Colonic mucosa (tissue), 4 donors: ENCODE measurements at regions not wholly inside any gene's neighbourhood (a gene's known extent, or its start where the extent isn't known, plus 50 kb on each side); places are given as distances from the start of the nearest gene placed in this dataset.

ENCODE experiments used
- DNase-seq: peaks from one replicate; pipeline ENCODE4 v3.0.0-alpha.2; 2020
- H3K27ac ChIP-seq: fragments of 200-600 bp; one replicate; pipeline ENCODE4 v1.8.0; 2021
- H3K27me3 ChIP-seq: fragments of 200-600 bp; one replicate; pipeline ENCODE4 v1.8.0; 2021
- H3K36me3 ChIP-seq: fragments of 200-600 bp; one replicate; pipeline ENCODE4 v1.8.0; 2021
- H3K4me1 ChIP-seq: fragments of 200-600 bp; one replicate; pipeline ENCODE4 v1.8.0; 2021; ENCODE audit warnings: mild to moderate bottlenecking
- H3K4me3 ChIP-seq: fragments of 200-600 bp; one replicate; pipeline ENCODE4 v1.8.0; 2021
- H3K9ac ChIP-seq, 2 donors: one replicate each; pipeline ENCODE4 v1.7.0; 2013; ENCODE audit warnings: control low read depth in 2 of 2, low read depth in 2 of 2, low read length in 2 of 2
- H3K9me3 ChIP-seq: fragments of 200-600 bp; one replicate; pipeline ENCODE4 v1.8.0; 2021
- CTCF ChIP-seq: fragments of 200-600 bp; IDR thresholded peaks from one replicate; pipeline ENCODE4 v1.8.0; 2022; ENCODE audit warnings: antibody characterized with exemption, mild to moderate bottlenecking
- intact Hi-C: fragments of 100-400 bp; cut with DNase I; formaldehyde crosslinking; loops from one replicate; pipeline ENCODE4 v1.14.1; 2022
- donor health status: healthy.
- donor health status: DM: no; HTN: no; CAD: no.
- donor health status: DM: no; HTN: no; CAD: no.

DNA sequence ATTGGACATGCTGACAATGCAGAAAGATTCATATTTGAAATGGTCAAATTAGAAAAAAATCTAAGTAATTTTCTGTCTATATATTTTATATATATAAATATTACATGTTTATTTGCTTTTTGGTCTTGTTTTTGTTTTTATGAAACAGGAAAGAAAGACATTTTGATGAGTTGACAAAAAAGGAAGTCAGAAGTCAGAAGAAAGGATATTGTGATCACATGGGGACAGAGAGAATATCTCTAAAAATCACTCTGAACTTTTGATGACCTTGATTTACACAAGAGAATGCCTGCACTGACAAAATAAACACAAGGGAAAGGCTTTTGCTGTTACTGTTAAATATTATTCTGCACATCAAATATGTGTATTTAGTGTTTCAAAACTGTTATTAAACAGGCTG is 811.2 kb downstream of the SI start:
- TF ChIP-seq CTCF: no peak
- no peaks in the 10 kb centered on the region for H3K36me3 ChIP-seq
- DNase-seq: no peak
- no peaks in the 10 kb centered on the region for H3K27me3 ChIP-seq
- intact Hi-C loops: no loop called here
- no peak overlapping the region for H3K9ac ChIP-seq
- H3K9me3 ChIP-seq: no peaks in the 10 kb centered on the region
- no peak overlapping the region for H3K4me3 ChIP-seq
- H3K4me1 ChIP-seq: no peaks in the 10 kb centered on the region
- H3K27ac ChIP-seq: no peak overlapping the region

GRCh38 chr3:164250923-164251322 is 827.4 kb downstream of the SI start:
- intact Hi-C loops: no loop called here
- TF ChIP-seq CTCF: no peak
- Histone ChIP-seq H3K4me3 (no peak overlapping the region), H3K36me3 (no peaks in the 10 kb centered on the region), H3K9me3 (no peaks in the 10 kb centered on the region), H3K27ac (no peak overlapping the region), H3K4me1 (no peaks in the 10 kb centered on the region), H3K27me3 (no peaks in the 10 kb centered on the region), H3K9ac (no peak overlapping the region)
- no peak for DNase-seq

DNA sequence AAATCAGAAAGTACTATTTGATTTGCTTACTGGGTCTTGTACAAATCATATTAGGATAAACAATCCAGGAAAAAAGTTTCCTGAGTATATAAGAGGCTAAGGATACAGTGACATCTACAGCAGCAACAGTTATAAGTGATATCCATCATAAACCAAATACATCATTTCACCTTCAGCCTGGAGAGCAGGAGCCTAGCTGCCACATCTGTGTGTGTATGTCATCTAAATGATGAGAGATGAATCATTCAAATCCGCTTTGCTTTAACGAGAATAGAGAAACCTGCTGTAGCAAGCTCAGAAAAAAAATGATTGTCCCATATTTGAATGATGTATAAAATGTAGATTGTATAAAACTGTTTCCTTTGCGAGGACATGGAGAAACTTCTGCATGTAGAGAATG is 841.4 kb downstream of the SI start:
- DNase-seq: no peak
- H3K27me3 ChIP-seq: no peaks in the 10 kb centered on the region
- H3K4me1 ChIP-seq: no peaks in the 10 kb centered on the region
- H3K9ac ChIP-seq: no peak overlapping the region
- intact Hi-C loops: no loop called here
- TF ChIP-seq CTCF: no peak
- no peaks in the 10 kb centered on the region for H3K36me3 ChIP-seq
- no peak overlapping the region for H3K4me3 ChIP-seq
- no peak overlapping the region for H3K27ac ChIP-seq
- no peaks in the 10 kb centered on the region for H3K9me3 ChIP-seq

DNA sequence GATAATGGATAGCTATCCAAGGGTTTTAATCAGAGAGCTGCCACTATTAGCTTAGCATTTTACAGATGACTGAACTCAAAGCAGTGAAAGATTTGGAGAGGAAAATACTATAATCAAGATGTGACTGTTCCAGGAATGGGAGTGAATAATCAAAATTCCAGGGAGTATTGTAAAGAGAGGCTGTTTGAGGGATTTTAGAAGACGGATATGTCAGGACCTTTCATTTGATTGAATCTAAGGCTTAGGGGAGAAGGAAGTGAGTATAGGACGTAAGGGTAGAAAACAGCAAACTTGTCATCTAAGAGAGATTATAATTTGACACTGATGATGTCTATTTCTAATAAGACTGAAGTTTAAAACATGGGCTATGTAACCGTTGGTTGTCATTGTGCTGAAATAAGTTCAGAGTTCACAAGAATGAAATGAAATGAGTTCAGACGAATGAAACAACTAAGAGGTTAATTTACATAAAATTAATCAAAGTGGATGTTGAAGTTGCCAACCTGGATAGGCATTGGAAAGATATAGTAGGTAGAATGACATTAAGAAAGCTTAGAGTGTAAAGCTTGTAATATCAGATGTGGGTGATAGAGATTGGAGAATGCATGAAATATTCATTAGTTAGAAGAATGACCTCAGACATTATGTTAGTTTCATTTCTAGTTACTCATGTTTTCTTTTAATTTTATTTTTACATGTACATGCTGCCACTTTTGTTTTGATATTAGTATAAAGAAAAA is 842.8 kb downstream of the SI start:
- Histone ChIP-seq H3K9ac (no peak overlapping the region), H3K36me3 (no peaks in the 10 kb centered on the region), H3K27me3 (no peaks in the 10 kb centered on the region), H3K4me3 (no peak overlapping the region), H3K27ac (no peak overlapping the region), H3K9me3 (no peaks in the 10 kb centered on the region), H3K4me1 (no peaks in the 10 kb centered on the region)
- DNase-seq: no peak
- TF ChIP-seq CTCF: no peak
- intact Hi-C loops: no loop called here

- H3K4me3 ChIP-seq: no peak overlapping the region
- H3K27me3 ChIP-seq: no peaks in the 10 kb centered on the region
- H3K9me3 ChIP-seq: no peaks in the 10 kb centered on the region
- TF ChIP-seq CTCF: no peak
- DNase-seq: no peak
- no peaks in the 10 kb centered on the region for H3K4me1 ChIP-seq
- intact Hi-C loops: no loop called here
- no peak overlapping the region for H3K9ac ChIP-seq
- H3K36me3 ChIP-seq: no peaks in the 10 kb centered on the region
- no peak overlapping the region for H3K27ac ChIP-seq
Measured at GRCh38 chr3:164233951-164234350, 844.3 kb downstream of the SI start.
